SU-DHL-6 (cell line): ENCODE measurements at regions not wholly inside any gene's neighbourhood (a gene's known extent, or its start where the extent isn't known, plus 50 kb on each side); places are given as distances from the start of the nearest gene placed in this dataset.

Source experiments
- EZH2phosphoT487 ChIP-seq: fragments of 200-600 bp; sonication (generic), shearing (Covaris generic); conservative IDR thresholded peaks from 2 replicates; pipeline ENCODE4 v1.6.1; 2018; ENCODE audit warnings: mild to moderate bottlenecking, antibody characterized with exemption, low read length, moderate library complexity, mixed read lengths
- TF ChIP-seq, protein P1 (sequence below): fragments of 200-600 bp; sonication (generic); IDR thresholded peaks from one replicate; pipeline ENCODE4 v1.5.1; 2017; ENCODE audit warnings: antibody characterized with exemption, mild to moderate bottlenecking, low read length, moderate library complexity; ENCODE audit not compliant: insufficient read depth, poor library complexity, severe bottlenecking

DNA sequence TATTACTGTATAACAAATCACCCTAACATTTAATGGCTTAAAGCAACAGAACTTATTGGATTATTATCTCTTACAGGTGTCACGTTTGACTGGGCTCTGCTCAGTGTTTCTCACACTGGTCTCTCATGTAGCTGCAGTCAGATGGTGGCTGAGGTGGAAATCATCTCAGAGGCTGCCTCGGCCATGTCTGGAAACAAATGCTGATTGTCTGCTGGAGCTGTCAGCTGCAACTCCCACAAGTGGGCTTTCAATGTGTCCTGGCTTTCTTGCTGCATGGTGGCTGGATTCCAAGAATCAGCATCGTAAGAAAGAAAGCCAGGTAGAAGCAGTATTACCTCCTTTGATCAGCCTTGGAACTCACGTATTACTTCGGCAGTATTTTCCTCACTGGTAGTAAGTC, 277.6 kb downstream of the SPANXN1 start:
- TF ChIP-seq, protein P1, sequence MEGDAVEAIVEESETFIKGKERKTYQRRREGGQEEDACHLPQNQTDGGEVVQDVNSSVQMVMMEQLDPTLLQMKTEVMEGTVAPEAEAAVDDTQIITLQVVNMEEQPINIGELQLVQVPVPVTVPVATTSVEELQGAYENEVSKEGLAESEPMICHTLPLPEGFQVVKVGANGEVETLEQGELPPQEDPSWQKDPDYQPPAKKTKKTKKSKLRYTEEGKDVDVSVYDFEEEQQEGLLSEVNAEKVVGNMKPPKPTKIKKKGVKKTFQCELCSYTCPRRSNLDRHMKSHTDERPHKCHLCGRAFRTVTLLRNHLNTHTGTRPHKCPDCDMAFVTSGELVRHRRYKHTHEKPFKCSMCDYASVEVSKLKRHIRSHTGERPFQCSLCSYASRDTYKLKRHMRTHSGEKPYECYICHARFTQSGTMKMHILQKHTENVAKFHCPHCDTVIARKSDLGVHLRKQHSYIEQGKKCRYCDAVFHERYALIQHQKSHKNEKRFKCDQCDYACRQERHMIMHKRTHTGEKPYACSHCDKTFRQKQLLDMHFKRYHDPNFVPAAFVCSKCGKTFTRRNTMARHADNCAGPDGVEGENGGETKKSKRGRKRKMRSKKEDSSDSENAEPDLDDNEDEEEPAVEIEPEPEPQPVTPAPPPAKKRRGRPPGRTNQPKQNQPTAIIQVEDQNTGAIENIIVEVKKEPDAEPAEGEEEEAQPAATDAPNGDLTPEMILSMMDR = no peak
- no peak for TF ChIP-seq EZH2phosphoT487
